NCI-H524 (cell line): ENCODE measurements at regions not wholly inside any gene's neighbourhood (a gene's known extent, or its start where the extent isn't known, plus 50 kb on each side); places are given as distances from the start of the nearest gene placed in this dataset.

Source experiments
- DNase-seq, 2 experiments: peaks; one replicate each; lab custom pipeline; 2025; lab: John Stamatoyannopoulos, UW

DNA sequence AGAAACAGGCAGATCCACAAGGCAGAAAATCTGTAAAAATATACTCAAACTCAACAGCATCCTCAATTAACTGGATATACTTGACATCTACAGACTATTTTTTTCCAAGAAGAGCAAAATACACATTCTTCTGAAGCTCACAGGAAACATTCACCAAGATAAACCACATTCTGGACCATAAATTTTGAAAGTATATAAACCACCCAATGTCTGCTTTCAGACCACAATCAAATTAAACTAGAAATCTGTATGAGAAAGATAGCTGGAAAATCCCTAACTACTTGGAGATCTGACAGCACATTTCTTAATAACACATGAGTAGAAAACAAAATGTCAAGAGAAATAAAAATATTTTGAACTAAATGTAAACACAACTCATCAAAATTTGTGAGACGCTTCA, 195.5 kb downstream of the ERMARD start:
- DNase-seq: no peak

DNA sequence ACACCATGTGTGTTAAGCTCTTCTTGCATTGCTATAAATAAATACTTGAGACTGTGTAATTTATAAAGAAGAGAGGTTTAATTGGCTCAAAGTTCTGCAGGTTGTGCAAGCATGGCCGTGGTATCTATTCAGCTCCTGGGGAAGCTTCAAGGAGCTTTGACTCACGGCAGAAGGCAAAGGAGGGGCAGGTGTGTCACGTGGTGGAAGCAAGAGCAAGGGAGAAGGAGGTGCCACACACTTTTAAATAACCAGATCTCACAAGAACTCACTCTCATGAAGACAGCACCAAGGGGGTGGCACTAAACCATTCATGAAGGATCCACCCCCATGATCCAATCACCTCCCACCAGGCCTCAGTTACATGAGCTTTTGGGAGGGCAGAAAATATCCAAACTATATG, 193.7 kb downstream of the ERMARD start:
- DNase-seq: no peak

DNA sequence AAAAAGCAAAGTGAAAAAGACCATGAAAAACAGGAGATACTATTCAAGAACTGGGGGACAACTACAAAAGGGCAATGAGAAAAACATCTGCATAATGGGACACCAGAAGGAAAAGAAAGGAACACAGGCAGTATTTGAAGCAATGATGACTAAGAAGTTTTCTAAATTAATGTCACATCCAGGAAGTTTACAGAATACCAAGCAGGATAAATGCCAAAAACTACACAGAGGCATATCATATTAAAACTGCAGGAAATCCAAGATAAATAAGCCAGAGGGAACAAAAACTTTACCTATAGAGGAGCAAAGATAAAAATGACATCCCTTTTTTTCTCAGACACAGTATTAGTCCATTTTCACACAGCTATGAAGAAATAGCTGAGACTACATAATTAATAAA, 193.0 kb downstream of the ERMARD start:
- DNase-seq: no peak

DNA sequence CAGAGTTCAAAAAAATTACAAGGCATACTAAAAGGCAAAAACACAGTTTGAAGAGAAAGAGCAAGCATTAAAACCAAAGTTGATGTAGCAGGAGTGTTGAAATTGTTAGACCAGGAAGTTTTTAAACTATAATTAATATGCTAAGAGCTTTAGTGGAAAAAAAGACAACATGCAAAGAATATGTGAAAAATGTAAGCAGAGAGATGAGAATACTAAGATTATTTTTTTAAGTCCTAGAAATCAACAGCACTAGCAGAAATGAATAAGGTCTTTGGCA, 192.6 kb downstream of the ERMARD start:
- no peak for DNase-seq

- DNase-seq: no peak
These were observed 192.0 kb downstream of the ERMARD start for GRCh38 chr6:169943241-169944060.

GRCh38 chr6:169942173-169942572, 190.8 kb downstream of the ERMARD start:
- no peak for DNase-seq

- peak in 1 of 2 experiments; percentile 66 for DNase-seq
These were observed 189.3 kb downstream of the ERMARD start for GRCh38 chr6:169940481-169941271.

GRCh38 chr6:169939554-169940164, 188.2 kb downstream of the ERMARD start:
- no peak for DNase-seq

DNA sequence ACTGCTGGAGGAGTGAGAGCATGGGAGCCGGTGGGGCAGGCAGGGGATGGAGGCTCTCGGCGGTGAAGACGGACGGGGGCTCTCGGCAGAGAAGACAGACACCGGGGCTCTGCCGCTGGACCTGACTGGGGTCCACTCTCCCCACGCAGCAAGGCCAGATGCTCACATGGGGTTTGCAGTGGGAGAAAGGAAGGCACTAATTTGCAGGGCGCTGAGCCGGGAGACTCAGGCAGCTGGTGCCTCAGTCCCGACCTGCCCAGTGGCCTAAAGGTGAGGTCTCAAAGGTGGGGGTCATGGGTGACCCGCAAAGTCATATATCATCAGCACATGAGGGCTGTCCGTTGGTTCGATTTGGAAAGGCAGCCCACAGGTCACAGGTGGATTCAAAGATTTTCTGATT, 187.3 kb downstream of the ERMARD start:
- DNase-seq: no peak

GRCh38 chr6:169938262-169938701, 186.9 kb downstream of the ERMARD start:
- DNase-seq: no peak

GRCh38 chr6:169937389-169938261, 186.2 kb downstream of the ERMARD start:
- DNase-seq: no peak

DNA sequence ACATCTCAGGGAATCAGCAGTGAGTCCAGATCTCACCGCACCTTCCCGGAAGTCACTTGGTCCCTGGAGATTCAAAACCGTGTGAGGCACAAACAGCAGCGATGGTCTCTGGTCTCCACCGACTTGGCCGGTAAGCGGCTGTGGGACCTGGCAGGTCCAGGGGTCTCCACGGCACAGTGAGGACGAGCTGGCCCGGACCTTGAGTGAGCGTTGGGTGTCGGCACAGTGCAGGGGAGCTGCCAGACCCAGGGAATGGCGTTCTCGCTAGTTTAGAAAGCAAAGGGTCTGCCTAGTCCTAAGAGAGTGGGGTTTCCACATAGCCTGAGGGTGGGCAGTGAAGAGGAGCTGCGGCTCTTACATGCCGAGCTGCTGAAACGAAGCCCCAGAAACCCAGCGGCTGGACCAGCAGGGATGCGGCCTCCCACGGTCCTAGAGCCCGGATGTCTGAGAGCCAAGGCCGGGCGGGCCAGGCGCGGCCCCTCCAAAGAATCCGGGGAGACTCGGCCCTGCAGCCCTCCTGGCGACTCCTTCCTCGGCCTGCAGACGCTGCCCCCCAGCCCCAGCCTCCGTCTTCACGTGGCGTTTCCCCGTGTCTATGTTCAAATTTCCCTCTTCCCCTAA, 185.0 kb downstream of the ERMARD start:
- no peak for DNase-seq

DNA sequence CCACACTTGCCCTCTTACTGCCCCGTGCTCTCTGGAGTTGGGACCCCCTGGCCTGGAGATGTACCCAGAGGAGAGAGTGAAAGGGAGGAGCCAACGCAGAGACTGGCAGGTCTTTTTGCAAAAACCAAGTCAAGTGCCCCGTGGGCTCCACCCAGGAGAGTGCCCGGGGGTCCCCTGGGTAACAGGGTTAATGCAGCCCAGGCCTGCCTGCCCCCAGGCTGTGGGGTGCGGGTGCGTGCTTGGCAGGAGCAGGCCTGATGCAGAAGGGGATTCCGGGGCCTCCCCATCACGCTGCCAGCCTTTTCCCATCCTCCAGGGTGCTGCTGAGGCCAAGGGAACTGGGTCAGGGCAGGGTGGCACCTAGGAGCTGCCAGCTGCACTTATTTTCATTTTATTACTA, 184.4 kb downstream of the ERMARD start:
- no peak for DNase-seq

GRCh38 chr6:169935348-169935718, 183.9 kb downstream of the ERMARD start:
- no peak for DNase-seq

DNA sequence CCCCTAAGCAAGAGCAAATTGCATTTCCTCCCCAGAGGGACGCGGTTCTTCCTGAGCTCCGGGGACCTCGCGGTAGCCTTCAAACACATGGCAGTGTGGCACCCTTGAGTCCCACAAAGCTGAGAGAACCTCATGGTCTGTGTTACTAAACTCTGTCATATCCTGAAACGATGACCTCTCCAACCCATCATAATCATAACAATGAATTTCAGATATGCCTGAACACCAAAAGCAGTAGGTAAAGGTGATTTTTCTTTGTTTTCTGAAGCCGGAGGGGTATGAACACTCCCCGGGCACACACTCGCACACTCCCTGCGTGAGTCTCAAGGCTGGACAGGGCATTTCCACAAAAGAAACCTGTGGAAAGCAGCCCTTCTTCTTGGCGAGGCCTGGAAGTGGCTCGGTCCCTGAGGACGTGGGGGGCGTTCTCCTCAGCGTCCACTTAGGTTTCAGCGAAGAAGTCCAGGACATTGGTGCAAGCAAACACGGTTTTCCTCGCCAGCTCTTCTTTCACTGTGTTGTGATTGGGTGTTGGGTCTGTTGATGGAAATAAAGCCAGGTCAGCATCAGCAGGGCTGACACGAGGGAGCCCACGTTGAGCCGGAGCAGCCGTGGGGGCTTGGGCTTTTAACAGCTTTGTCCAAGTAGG, 183.4 kb downstream of the ERMARD start:
- DNase-seq: no peak

DNA sequence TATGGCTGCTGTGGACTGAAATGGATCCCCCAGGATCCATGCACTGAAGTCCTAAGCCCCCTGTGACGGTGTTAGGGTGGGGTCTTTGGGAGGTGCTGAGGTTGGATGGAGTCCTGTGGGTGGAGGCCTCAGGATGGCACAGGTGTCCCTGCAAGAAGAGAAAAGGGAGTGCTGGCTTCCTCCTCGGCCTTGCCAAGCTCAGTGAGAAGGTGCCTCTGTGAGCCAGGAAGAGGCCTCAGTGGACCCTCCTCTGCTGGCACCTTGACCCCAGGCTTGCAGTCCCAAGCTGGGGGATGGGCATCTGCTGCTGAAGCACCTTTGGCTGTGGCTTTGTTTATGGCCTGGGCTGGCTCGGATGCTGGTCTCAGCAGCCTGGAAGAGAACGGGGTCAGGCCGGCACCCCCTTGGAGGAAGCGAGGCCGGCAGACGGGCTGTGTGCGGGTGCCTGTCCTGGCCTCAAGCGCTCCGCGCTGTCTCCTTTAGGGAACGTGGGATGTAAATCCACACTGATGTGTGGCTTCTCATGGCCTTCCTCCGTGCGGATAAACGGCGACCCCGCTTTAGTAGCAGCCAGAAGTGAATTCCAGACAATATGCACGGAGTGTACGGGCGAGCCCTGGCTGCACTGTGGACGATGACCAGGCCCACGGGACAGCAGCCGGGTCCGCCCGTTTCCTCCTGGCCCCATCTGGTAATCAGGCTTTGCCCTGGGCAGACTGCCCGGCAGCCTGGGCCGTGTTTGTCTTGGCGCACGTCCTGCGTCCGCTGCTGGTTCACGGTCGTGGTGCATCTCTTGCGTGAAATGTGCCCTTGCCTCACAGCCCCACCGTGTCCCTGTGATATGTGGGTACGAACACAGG, 182.6 kb downstream of the ERMARD start:
- no peak for DNase-seq

DNA sequence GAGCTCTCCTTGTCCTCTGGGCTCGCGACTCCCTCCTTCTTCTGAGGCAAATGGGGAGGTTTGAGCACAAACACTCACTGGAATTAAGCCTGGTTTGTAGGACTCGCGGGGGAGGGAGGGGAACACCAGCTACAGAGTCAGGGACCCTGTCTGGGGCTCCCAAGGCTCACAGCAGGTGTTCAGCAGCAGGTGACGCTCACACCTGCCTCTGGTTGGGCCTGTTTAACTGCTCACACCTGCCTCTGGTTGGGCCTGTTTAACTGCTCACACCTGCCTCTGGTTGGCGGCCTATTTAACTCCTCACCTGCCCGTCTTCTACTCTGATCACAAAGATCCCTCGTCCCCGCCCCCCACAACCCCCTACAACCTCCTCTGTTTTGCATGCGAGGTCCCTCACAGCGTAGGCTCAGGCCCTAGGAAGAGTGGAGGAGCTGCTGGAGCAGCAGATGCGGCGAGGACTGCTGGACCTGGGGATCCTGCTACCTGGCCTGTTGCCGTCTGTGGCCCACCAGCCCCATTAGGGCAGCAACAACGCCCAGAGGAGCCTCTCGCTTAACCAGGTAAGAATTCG, 181.9 kb downstream of the ERMARD start:
- DNase-seq: no peak

DNA sequence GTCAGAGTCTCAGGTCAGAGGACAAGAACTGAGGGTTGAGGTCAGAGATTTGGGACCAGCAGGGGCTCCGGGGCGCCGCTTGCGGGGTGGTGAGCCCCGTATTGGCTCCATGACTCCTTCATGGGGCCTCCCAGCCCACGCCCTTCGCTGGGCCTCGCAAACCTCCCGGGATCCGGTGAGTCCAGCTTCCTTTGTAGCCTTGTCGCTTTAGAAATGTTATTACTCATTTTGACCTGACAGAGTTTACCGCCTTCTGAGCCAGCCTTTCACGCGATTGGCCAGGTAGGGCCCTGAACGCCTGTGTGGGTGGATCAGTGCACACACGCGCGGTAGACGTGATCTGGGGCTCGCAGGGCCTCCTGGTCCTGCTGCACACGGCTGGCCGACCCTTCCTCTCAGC, 181.1 kb downstream of the ERMARD start:
- no peak for DNase-seq

- DNase-seq: no peak
These were observed 179.8 kb downstream of the ERMARD start for GRCh38 chr6:169931261-169931660.

DNA sequence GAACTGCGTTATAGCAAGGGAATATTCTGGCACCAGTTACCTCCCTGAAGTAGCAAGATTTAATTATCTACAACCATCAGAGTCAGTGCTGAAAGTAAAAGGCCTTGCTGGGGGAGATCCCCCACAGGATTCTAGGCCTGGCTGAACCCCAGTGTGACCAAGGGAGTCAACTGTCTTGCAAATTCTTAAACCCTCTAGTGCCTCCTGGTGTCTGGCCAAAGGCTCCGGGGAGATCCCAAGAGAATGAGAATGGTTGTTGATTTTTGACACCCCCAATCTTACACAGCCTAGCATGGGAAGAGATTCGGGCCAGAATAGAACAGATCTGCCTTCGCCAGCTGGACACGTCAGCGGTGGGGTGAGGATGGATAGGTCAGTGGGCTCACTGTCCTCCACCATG, 179.4 kb downstream of the ERMARD start:
- DNase-seq: no peak
